Occipital lobe (tissue), 2 donors: ENCODE measurements at regions not wholly inside any gene's neighbourhood (a gene's known extent, or its start where the extent isn't known, plus 50 kb on each side); places are given as distances from the start of the nearest gene placed in this dataset. TPM values are rescaled to one million over a fixed set of nuclear protein-coding genes. Genes with fewer than 3 reads are reported as not detected.

Experiments
- DNase-seq: peaks from one replicate; lab custom pipeline; 2025; lab: John Stamatoyannopoulos, UW
- small RNA-seq: library from RNA; depleted of rRNA; stranded (forward); fragments of <200 nt; gene quantifications from one replicate; pipeline ENCODE3, GENCODE V24; 2014

DNA sequence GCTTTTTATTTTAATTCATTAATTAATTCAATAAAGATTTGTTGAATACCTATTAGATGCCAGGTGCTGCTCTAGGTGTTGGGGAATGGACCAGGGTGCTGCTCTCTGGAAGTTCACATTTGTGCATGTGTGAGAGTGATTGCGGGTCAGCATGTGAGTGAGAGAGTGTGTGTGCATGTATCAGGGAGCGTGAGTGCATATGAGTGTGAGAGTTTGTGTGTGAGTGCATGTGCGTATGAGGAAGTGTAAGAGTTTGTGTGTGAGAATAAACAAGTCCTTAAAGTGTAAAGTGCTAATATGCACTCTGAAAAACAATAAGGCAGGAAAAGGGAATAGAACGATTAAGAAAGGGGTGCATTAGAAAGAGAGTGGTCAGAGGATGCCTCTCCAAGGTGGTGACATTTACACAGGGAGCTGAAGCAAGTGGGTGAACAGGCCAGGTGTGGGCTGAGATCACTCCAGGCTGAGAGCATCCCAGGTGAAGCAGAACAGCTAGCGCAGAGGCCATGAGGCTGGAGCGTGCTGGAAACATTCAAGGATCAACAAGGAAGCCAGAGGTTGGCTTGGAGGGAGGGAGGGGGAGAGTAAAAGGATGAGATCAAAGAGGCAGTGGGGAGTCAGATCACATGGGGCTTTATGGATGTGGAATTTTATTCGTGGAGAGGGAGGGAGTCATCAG lies 50.5 kb upstream of the SLC1A4 start:
- no peak for DNase-seq

- no peak for DNase-seq
Observed at GRCh38 chr2:64939332-64939917, 49.8 kb upstream of the SLC1A4 start.

Small RNA genes in the stretch of these regions (small RNA-seq; reads per million reads assigned to genes)
- gene RF00019 (not detected), gene RN7SL211P (not detected), gene RN7SL341P (not detected)
